ENCODE measurements at regions not wholly inside any gene's neighbourhood (a gene's known extent, or its start where the extent isn't known, plus 50 kb on each side); places are given as distances from the start of the nearest gene placed in this dataset.

GRCh38 chr14:89537911-89538310, 120.9 kb upstream of the FOXN3 start:
- no peak for DNase-seq (ENCODE audit: low read depth in 1 of 2, low spot score in 1 of 2)
- H3K27ac ChIP-seq (replicated peaks) = no peak overlapping the region
- H3K4me3 ChIP-seq (replicated peaks; ENCODE audit: insufficient read depth, low read length) = no peak overlapping the region
- TF ChIP-seq GABPA (IDR thresholded peaks at IDR 0.05; ENCODE audit: low read depth) = no peak
- no peak for TF ChIP-seq CTCF (IDR thresholded peaks at IDR 0.05; ENCODE audit: insufficient read depth, low read length)
- TF ChIP-seq POLR2AphosphoS5 (IDR thresholded peaks at IDR 0.05; ENCODE audit: low read depth) = no peak
- TF ChIP-seq, protein P1, sequence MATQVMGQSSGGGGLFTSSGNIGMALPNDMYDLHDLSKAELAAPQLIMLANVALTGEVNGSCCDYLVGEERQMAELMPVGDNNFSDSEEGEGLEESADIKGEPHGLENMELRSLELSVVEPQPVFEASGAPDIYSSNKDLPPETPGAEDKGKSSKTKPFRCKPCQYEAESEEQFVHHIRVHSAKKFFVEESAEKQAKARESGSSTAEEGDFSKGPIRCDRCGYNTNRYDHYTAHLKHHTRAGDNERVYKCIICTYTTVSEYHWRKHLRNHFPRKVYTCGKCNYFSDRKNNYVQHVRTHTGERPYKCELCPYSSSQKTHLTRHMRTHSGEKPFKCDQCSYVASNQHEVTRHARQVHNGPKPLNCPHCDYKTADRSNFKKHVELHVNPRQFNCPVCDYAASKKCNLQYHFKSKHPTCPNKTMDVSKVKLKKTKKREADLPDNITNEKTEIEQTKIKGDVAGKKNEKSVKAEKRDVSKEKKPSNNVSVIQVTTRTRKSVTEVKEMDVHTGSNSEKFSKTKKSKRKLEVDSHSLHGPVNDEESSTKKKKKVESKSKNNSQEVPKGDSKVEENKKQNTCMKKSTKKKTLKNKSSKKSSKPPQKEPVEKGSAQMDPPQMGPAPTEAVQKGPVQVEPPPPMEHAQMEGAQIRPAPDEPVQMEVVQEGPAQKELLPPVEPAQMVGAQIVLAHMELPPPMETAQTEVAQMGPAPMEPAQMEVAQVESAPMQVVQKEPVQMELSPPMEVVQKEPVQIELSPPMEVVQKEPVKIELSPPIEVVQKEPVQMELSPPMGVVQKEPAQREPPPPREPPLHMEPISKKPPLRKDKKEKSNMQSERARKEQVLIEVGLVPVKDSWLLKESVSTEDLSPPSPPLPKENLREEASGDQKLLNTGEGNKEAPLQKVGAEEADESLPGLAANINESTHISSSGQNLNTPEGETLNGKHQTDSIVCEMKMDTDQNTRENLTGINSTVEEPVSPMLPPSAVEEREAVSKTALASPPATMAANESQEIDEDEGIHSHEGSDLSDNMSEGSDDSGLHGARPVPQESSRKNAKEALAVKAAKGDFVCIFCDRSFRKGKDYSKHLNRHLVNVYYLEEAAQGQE (IDR thresholded peaks at IDR 0.05; ENCODE audit: insufficient replicate concordance, low read depth) = no peak
- no peaks in the 10 kb centered on the region for H3K27me3 ChIP-seq (ENCODE audit: insufficient read depth, poor library complexity, severe bottlenecking)

- Histone ChIP-seq H3K4me3 (replicated peaks; ENCODE audit: insufficient read depth, low read length) (no peak overlapping the region), H3K27me3 (ENCODE audit: insufficient read depth, poor library complexity, severe bottlenecking) (no peaks in the 10 kb centered on the region), H3K27ac (replicated peaks) (no peak overlapping the region)
- no peak for TF ChIP-seq POLR2AphosphoS5 (IDR thresholded peaks at IDR 0.05; ENCODE audit: low read depth)
- TF ChIP-seq, protein P1 (IDR thresholded peaks at IDR 0.05; ENCODE audit: insufficient replicate concordance, low read depth) = no peak
- TF ChIP-seq CTCF (IDR thresholded peaks at IDR 0.05; ENCODE audit: insufficient read depth, low read length) = no peak
- TF ChIP-seq GABPA (IDR thresholded peaks at IDR 0.05; ENCODE audit: low read depth) = no peak
- TF ChIP-seq SPI1 (IDR thresholded peaks at IDR 0.05; ENCODE audit: borderline replicate concordance, low read depth) = no peak
- DNase-seq (ENCODE audit: low read depth in 1 of 2, low spot score in 1 of 2) = no peak
Observed at GRCh38 chr14:89534902-89535685, 118.1 kb upstream of the FOXN3 start.

DNA sequence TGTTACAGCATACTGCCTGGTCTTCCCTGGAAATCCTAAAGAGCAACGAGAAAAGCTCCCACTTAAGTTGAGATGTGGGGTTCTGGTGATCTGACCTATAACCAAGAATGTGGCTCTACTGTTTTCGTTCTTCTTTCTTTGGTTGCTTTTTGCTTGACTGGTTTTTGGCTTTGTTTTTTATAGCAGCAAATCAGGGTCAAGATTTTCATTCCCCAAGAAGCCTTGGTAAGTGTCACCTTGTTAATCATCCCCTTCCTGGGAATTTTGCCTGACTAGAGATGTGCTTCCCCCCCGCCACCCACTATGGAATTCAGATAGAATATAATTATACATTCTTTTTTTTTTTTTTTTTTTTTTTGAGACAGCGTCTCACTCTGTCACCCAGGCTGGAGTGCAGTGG, 116.7 kb upstream of the FOXN3 start:
- no peak overlapping the region for H3K27ac ChIP-seq (replicated peaks)
- TF ChIP-seq GABPA (IDR thresholded peaks at IDR 0.05; ENCODE audit: low read depth) (no peak), SPI1 (IDR thresholded peaks at IDR 0.05; ENCODE audit: borderline replicate concordance, low read depth) (no peak), CTCF (IDR thresholded peaks at IDR 0.05; ENCODE audit: insufficient read depth, low read length) (no peak), POLR2AphosphoS5 (IDR thresholded peaks at IDR 0.05; ENCODE audit: low read depth) (no peak)
- TF ChIP-seq, protein P1 (IDR thresholded peaks at IDR 0.05; ENCODE audit: insufficient replicate concordance, low read depth) = no peak
- no peak overlapping the region for H3K4me3 ChIP-seq (replicated peaks; ENCODE audit: insufficient read depth, low read length)
- H3K27me3 ChIP-seq (ENCODE audit: insufficient read depth, poor library complexity, severe bottlenecking) = no peaks in the 10 kb centered on the region
- no peak for DNase-seq (ENCODE audit: low read depth in 1 of 2, low spot score in 1 of 2)
